Activated CD8-positive, alpha-beta T cell treated with anti-CD3 and anti-CD28 coated beads for 36 hours (primary cell): ENCODE measurements at regions not wholly inside any gene's neighbourhood (a gene's known extent, or its start where the extent isn't known, plus 50 kb on each side); places are given as distances from the start of the nearest gene placed in this dataset.

Source experiments
- ATAC-seq: fragments of 200-7000 bp; cut with Tn5 transposase; one replicate; pipeline ENCODE4 v1.10.0; 2021; ENCODE audit warnings: mild to moderate bottlenecking, moderate library complexity
- CTCF ChIA-PET: fragments of 350-600 bp; sonication (Branson Sonifier 250); formaldehyde crosslinking; loops from one replicate; lab custom pipeline; 2021; ENCODE audit warnings: antibody characterized with exemption; lab: Charles Lee
- POLR2A ChIA-PET: fragments of 350-600 bp; sonication (Branson Sonifier 250); formaldehyde crosslinking; loops from one replicate; lab custom pipeline; 2021; ENCODE audit warnings: antibody characterized with exemption; lab: Charles Lee
- DNase-seq: peaks from one replicate; pipeline ENCODE4 v3.0.0-alpha.2; 2020
- H3K27ac Mint-ChIP-seq: one replicate; pipeline ENCODE4 v1.8.0; 2021; ENCODE audit warnings: mild to moderate bottlenecking, mixed read lengths
- H3K27me3 Mint-ChIP-seq: one replicate; pipeline ENCODE4 v1.8.0; 2021; ENCODE audit warnings: mixed read lengths
- H3K36me3 Mint-ChIP-seq: one replicate; pipeline ENCODE4 v1.8.0; 2021; ENCODE audit warnings: low read depth, mixed read lengths
- H3K4me1 Mint-ChIP-seq: one replicate; pipeline ENCODE4 v1.8.0; 2021; ENCODE audit warnings: low read depth, mixed read lengths
- H3K4me3 Mint-ChIP-seq: one replicate; pipeline ENCODE4 v1.8.0; 2021; ENCODE audit warnings: mild to moderate bottlenecking, moderate library complexity, mixed read lengths
- H3K9me3 Mint-ChIP-seq: one replicate; pipeline ENCODE4 v1.8.0; 2021; ENCODE audit warnings: mixed read lengths
- intact Hi-C: fragments of 100-400 bp; cut with micrococcal nuclease; formaldehyde crosslinking; loops from one replicate; pipeline ENCODE4 v1.10.0; 2022
- TF ChIP-seq, protein P1 (sequence below): fragments of 200-600 bp; IDR thresholded peaks from one replicate; pipeline ENCODE4 v1.8.0; 2022; ENCODE audit warnings: antibody characterized with exemption, mild to moderate bottlenecking

DNA sequence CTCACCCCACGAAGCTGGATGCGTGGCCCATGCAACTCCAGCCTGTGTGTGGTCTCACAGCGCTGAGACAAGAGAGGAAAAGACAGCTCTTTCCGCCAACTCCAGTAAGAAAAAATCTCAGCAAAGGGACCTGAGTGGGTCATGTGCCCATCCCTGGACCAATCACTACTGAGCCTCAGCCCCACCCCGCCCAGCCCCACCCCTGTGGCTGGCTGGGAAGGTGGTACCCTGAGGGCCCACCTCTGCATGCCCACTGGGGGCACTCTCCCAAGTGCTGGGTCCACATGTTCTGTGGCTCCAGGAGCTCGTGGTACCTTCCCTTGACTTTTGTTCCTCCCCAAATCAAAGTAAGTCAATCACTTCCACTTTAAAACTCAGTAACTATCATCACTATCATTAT is 105.1 kb upstream of the SMIM23 start:
- no peak overlapping the region for H3K4me3 Mint-ChIP-seq
- DNase-seq: no peak
- H3K27ac Mint-ChIP-seq: no peak overlapping the region
- TF ChIP-seq, protein P1, sequence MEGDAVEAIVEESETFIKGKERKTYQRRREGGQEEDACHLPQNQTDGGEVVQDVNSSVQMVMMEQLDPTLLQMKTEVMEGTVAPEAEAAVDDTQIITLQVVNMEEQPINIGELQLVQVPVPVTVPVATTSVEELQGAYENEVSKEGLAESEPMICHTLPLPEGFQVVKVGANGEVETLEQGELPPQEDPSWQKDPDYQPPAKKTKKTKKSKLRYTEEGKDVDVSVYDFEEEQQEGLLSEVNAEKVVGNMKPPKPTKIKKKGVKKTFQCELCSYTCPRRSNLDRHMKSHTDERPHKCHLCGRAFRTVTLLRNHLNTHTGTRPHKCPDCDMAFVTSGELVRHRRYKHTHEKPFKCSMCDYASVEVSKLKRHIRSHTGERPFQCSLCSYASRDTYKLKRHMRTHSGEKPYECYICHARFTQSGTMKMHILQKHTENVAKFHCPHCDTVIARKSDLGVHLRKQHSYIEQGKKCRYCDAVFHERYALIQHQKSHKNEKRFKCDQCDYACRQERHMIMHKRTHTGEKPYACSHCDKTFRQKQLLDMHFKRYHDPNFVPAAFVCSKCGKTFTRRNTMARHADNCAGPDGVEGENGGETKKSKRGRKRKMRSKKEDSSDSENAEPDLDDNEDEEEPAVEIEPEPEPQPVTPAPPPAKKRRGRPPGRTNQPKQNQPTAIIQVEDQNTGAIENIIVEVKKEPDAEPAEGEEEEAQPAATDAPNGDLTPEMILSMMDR: no peak
- no peak for ATAC-seq
- H3K4me1 Mint-ChIP-seq: peaks cover 2% of the 10 kb centered on the region
- no peaks in the 10 kb centered on the region for H3K36me3 Mint-ChIP-seq
- ChIA-PET CTCF (no interaction called here), POLR2A (no interaction called here)
- intact Hi-C loops: no loop called here
- H3K27me3 Mint-ChIP-seq: peaks cover 17% of the 10 kb centered on the region
- no peaks in the 10 kb centered on the region for H3K9me3 Mint-ChIP-seq

DNA sequence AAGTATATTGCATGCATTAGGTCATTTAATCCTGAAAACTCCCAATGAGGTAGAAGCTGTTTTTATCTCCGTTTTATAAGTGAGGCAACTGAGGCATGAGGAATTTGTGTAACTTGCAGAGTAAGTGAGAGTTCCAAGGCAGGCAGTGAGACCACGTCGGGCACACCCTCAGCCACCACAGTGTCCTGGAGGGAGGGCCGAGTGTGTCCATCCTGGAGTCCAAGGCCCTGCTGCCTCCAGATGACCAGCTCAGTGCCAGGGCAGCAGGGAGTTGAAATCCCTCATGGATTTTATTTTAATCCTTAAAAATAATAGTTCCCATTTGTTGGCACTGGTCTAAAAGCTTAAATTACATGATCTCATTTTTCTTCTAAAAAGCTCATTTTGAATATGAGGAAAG is 104.6 kb upstream of the SMIM23 start:
- Mint-ChIP-seq H3K4me3 (no peak overlapping the region), H3K9me3 (no peaks in the 10 kb centered on the region), H3K36me3 (no peaks in the 10 kb centered on the region), H3K27ac (no peak overlapping the region), H3K4me1 (no peaks in the 10 kb centered on the region), H3K27me3 (peaks cover 17% of the 10 kb centered on the region)
- no peak for ATAC-seq
- POLR2A ChIA-PET: no interaction called here
- CTCF ChIA-PET: interaction anchor here (1.3 kb wide), 1 partner anchor 74 kb away, joined by 3 read pairs; no protein-coding TSS in a partner anchor
- TF ChIP-seq, protein P1: no peak
- intact Hi-C loops: no loop called here
- DNase-seq: no peak

DNA sequence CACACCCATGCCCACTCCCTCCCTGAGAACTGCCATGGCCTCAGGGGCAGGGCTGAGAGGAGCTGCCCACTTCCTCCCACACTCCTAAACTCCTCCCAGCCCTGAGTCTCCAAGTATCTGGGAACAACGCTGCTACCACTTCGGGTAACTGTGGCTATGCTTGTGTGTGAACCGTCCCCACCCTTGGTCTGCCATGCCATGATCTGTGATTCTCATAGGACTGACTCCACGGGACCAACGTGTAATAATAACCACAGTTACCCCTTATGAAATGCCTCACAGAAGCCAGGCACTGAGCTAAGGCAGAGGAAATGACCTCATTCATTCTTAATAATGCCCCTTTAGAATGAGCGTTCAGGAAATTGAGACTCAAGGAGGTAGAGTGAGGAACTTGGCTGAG is 103.9 kb upstream of the SMIM23 start:
- H3K4me3 Mint-ChIP-seq: no peak overlapping the region
- ChIA-PET CTCF (interaction anchor here (1.3 kb wide), 1 partner anchor 75 kb away, joined by 3 read pairs; no protein-coding TSS in a partner anchor), POLR2A (no interaction called here)
- no peaks in the 10 kb centered on the region for H3K9me3 Mint-ChIP-seq
- TF ChIP-seq, protein P1: no peak
- no peaks in the 10 kb centered on the region for H3K36me3 Mint-ChIP-seq
- no peaks in the 10 kb centered on the region for H3K4me1 Mint-ChIP-seq
- H3K27me3 Mint-ChIP-seq: peaks cover 17% of the 10 kb centered on the region
- DNase-seq (no peak), ATAC-seq (no peak)
- no peak overlapping the region for H3K27ac Mint-ChIP-seq
- intact Hi-C loops: no loop called here

DNA sequence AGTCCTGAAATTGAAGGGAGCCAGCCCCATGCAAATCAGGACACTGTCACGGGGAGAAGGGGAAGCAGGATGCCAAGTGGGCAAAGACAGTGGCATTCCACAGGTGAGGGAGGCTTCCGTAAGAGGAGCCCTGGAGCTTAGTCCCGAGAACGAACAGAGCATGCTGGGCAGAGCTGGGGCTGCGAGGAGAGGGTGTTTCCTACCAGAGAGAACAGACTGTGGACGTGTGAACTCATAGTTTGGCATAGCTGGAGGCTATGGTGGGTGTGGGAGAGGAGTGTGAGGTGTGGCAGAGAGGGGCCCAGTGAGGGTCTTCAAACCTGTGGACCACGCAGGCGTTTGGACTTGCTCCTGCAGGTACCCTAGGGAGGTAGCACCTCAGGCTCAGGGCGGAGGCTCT is 102.8 kb upstream of the SMIM23 start:
- CTCF ChIA-PET: no interaction called here
- POLR2A ChIA-PET: no interaction called here
- H3K36me3 Mint-ChIP-seq: no peaks in the 10 kb centered on the region

DNA sequence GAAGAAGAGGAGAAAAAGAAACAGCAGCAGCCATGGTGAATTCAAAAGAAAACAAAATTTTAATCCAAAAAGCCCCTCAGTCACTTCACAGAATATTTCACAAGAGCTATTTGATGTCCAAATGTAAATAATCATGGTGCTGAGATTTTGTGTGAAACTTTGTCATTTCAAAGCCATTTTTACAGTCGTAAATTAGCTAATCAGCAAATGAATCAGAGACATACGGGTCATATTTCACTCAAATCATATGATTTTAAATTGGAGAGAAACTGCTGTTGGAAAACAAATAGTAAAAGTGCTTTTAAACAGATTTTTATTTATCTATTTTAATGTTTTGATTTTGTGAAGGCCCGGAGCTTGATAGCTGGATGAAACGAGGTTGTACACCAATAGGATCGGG is 101.4 kb upstream of the SMIM23 start:
- Mint-ChIP-seq H3K27ac (no peak overlapping the region), H3K9me3 (no peaks in the 10 kb centered on the region), H3K4me1 (no peaks in the 10 kb centered on the region), H3K36me3 (no peaks in the 10 kb centered on the region), H3K27me3 (peaks cover 15% of the 10 kb centered on the region), H3K4me3 (no peak overlapping the region)
- intact Hi-C loops: no loop called here
- TF ChIP-seq, protein P1: no peak
- ChIA-PET POLR2A (no interaction called here), CTCF (no interaction called here)
- no peak for DNase-seq
- ATAC-seq: no peak

More for the DNA sequence above, 102.8 kb upstream of the SMIM23 start:
- Mint-ChIP-seq H3K9me3 (no peaks in the 10 kb centered on the region), H3K4me1 (no peaks in the 10 kb centered on the region), H3K27me3 (peaks cover 15% of the 10 kb centered on the region), H3K27ac (no peak overlapping the region), H3K4me3 (no peak overlapping the region)
- ATAC-seq (no peak), DNase-seq (no peak)
- intact Hi-C loops: no loop called here
- TF ChIP-seq, protein P1: no peak
